GM23338 (cell line): ENCODE measurements at regions not wholly inside any gene's neighbourhood (a gene's known extent, or its start where the extent isn't known, plus 50 kb on each side); places are given as distances from the start of the nearest gene placed in this dataset.

Experiments used
- CTCF ChIP-seq, 2 experiments: fragments of 200-600 bp in 1 of 2; sonication (generic) in 1 of 2; conservative IDR thresholded peaks; 2 replicates each; pipeline versions ENCODE4 v1.5.1 to v1.6.1; 2016 to 2017; ENCODE audit warnings: antibody characterized with exemption in 2 of 2, low read depth in 2 of 2, mild to moderate bottlenecking in 2 of 2, moderate library complexity in 1 of 2
- POLR2AphosphoS5 ChIP-seq: IDR thresholded peaks from 2 replicates; pipeline ENCODE4 v1.6.1; 2016; ENCODE audit warnings: antibody characterized with exemption, low read depth
- REST ChIP-seq: IDR thresholded peaks from one replicate; pipeline ENCODE4 v1.6.1; 2018; ENCODE audit warnings: antibody characterized with exemption; ENCODE audit not compliant: unreplicated experiment
- ZNF114 ChIP-seq: fragments of 250-450 bp; sonication (Bioruptor Pico); IDR thresholded peaks from 2 replicates; pipeline ENCODE4 v1.5.0; 2020; ENCODE audit warnings: mild to moderate bottlenecking, moderate library complexity

GRCh38 chr2:193521523-193521922 lies 1326.8 kb upstream of the TMEFF2 start:
- TF ChIP-seq CTCF (conservative IDR thresholded peaks at IDR 0.05; ENCODE audit: low read depth in 2 of 2) = no peak
- TF ChIP-seq ZNF114 (CRISPR knock-in tag) = no peak
- no peak for TF ChIP-seq POLR2AphosphoS5
- TF ChIP-seq REST = no peak
